ACC112 (cell line): ENCODE measurements at regions not wholly inside any gene's neighbourhood (a gene's known extent, or its start where the extent isn't known, plus 50 kb on each side); places are given as distances from the start of the nearest gene placed in this dataset.
"Not testable (repeated sequence)": the region's sequence is repeated elsewhere in the genome, so short reads cannot be mapped to it uniquely, and the experiment has no call there.

Experiments
- H2AFZ ChIP-seq: fragments of 200-600 bp; sonication (generic); one replicate; pipeline ENCODE4 v1.6.0; 2017; ENCODE audit warnings: antibody characterized with exemption, low read length; ENCODE audit not compliant: unreplicated experiment
- H3K27ac ChIP-seq: fragments of 200-600 bp; sonication (generic); 2 replicates; pipeline ENCODE4 v1.5.1; 2014; ENCODE audit warnings: low read depth, mild to moderate bottlenecking, antibody characterized with exemption, low read length, moderate library complexity
- H3K27me3 ChIP-seq: fragments of 200-600 bp; sonication (generic); 2 replicates; pipeline ENCODE4 v1.6.1; 2014; ENCODE audit warnings: mild to moderate bottlenecking, antibody characterized with exemption, low read length, moderate library complexity, mixed read lengths; ENCODE audit not compliant: insufficient read depth
- H3K36me3 ChIP-seq: fragments of 200-600 bp; sonication (generic); 2 replicates; pipeline ENCODE4 v1.6.1; 2016; ENCODE audit warnings: mild to moderate bottlenecking, antibody characterized with exemption, low read length, moderate library complexity, mixed read lengths; ENCODE audit not compliant: insufficient read depth
- H3K4me1 ChIP-seq: fragments of 200-600 bp; sonication (generic); one replicate; pipeline ENCODE4 v1.6.1; 2016; ENCODE audit warnings: low read length, mixed read lengths; ENCODE audit not compliant: insufficient read depth, unreplicated experiment, control insufficient read depth
- H3K4me3 ChIP-seq: fragments of 200-600 bp; sonication (generic); 2 replicates; pipeline ENCODE4 v1.5.1; 2014; ENCODE audit warnings: mild to moderate bottlenecking, low read depth, low read length
- H3K79me2 ChIP-seq: fragments of 200-600 bp; sonication (generic); one replicate; pipeline ENCODE4 v1.6.0; 2016; ENCODE audit warnings: low read length; ENCODE audit not compliant: control insufficient read depth, unreplicated experiment, insufficient read depth

DNA sequence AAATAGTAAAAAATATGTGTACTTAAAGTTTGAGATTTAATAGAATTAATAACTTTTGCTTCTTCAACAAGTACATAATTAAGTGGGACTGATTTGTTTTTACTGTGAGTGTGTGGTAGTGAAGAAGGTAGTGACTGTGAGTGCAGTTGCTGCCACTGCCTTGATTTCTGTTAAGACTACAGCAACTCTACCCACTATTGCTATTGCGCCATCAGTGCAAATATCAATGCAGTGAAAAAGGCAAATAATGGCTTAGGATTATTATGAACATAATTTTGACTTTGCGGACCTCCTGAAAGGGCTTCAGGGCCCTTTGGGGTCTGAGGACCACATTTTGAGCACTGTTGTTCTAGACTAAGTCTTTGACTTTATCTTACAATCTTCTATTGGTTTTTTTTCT lies 112.0 kb upstream of the PITX1 start:
- H3K4me3 ChIP-seq: no peak overlapping the region
- no peaks in the 10 kb centered on the region for H3K79me2 ChIP-seq
- H3K27ac ChIP-seq: no peak overlapping the region
- no peaks in the 10 kb centered on the region for H3K36me3 ChIP-seq
- no peak overlapping the region for H2AFZ ChIP-seq
- H3K4me1 ChIP-seq: peaks cover 2% of the 10 kb centered on the region
- 0 out of 2 replicates have a peak, but pooled peaks cover 3% of the 10 kb centered on the region for H3K27me3 ChIP-seq

DNA sequence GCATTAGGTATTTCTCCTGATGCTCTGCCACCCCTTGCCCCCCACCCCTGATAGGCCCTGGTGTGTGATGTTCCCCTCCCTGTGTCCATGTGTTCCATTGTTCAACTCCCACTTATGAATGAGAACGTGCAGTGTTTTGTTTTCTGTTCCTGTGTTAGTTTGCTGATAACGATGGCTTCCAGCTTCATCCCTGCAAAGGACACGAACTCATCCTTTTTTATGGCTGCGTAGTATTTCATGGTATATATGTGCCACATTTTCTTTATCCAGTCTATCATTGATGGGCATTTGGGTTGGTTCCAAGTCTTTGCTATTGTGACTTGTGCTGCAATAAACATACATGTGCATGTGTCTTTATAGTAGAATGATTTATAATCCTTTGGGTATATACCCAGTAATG lies 109.7 kb upstream of the PITX1 start:
- H3K36me3 ChIP-seq, H2AFZ ChIP-seq, H3K27ac ChIP-seq, H3K27me3 ChIP-seq, H3K79me2 ChIP-seq, H3K4me3 ChIP-seq: not testable (repeated sequence)
- peaks cover 19% of the 10 kb centered on the region for H3K4me1 ChIP-seq

DNA sequence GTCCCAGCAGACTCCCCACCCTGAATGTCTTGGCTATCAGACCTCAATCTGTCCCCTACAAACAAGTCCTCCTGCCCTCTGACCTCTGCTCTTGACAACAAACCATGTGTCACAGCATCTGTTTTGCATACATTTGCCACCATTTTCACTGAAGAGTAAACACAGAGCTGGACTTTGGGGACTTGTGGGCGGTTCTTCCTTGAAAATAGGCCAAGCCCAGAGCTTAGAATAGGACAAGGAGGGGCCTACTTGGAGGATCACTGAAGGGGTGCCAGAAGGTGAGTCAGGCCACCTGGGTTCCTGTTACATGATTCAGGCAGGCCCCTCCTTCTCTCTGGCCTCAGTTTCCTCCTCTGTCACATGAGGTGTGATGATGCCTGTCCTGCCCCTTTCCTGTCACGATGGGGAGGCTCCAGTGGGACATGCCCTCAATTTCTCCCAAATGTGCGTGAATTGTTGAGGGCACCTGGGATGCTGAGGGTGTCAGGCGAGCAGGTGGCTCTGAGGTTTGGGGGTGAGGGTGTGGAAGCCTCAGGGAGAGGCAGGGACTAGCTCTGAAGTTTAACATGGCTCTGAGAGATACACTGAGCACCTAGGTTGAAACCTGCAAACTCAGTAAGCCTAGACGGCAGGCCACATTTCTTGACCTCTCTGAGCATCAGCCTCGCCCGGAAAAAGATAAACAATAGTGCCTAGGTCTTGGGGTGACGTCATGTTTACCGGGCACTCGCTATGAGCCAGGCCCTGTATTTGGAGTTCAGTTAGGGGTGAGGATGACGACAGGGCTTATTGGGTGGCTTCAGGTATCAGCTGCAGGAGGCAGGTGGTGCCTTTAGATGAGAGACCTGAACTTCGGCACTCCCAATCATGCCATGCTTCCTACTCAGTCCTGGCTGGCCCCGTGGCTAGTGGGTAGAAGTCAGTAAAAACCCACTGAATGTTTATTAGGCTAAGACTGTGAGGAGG lies 107.6 kb upstream of the PITX1 start:
- peaks cover 19% of the 10 kb centered on the region for H3K4me1 ChIP-seq
- H3K4me3 ChIP-seq: no peak overlapping the region
- no peaks in the 10 kb centered on the region for H3K79me2 ChIP-seq
- H2AFZ ChIP-seq: no peak overlapping the region
- no peaks in the 10 kb centered on the region for H3K27me3 ChIP-seq
- no peak overlapping the region for H3K27ac ChIP-seq
- no peaks in the 10 kb centered on the region for H3K36me3 ChIP-seq

DNA sequence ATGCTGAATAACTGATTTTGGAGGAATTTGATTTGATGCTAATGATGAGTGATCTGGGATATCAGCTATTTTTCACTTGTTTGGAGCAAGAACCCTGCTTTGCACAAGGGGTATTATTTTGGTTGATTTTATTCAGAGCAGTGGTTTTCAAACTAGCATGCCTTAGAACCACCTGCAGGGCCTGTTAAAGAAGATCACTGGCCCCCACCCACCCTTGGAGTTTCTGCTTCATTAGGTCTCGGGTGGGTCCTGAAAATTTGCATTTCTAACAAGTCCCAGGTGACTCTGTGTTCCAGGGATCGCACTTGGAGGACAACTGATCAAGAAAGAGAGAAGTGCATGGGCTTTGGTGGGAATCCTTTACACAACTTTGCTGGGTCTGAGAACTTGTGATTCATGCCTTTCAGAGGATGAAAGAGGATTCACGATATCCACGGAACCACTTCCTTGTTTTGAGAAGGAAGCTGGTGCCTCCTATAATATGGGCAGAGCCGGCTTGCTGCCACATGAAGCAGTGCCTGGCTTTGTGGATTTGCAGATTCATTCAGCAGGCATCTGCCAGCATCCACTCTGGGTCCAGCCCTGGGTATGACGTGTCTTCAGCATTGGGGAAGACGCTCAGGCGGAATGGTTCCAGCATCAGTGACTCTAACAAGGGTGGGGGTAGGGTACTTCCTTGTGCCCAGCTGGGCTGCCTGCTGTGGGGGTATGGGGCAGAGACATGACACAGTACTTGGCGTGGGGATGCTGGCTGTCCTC lies 106.6 kb upstream of the PITX1 start:
- Histone ChIP-seq H2AFZ (no peak overlapping the region), H3K36me3 (no peaks in the 10 kb centered on the region), H3K27ac (peak overlapping the region; percentile 39), H3K4me3 (no peak overlapping the region), H3K27me3 (no peaks in the 10 kb centered on the region), H3K79me2 (no peaks in the 10 kb centered on the region), H3K4me1 (peaks cover 26% of the 10 kb centered on the region)

DNA sequence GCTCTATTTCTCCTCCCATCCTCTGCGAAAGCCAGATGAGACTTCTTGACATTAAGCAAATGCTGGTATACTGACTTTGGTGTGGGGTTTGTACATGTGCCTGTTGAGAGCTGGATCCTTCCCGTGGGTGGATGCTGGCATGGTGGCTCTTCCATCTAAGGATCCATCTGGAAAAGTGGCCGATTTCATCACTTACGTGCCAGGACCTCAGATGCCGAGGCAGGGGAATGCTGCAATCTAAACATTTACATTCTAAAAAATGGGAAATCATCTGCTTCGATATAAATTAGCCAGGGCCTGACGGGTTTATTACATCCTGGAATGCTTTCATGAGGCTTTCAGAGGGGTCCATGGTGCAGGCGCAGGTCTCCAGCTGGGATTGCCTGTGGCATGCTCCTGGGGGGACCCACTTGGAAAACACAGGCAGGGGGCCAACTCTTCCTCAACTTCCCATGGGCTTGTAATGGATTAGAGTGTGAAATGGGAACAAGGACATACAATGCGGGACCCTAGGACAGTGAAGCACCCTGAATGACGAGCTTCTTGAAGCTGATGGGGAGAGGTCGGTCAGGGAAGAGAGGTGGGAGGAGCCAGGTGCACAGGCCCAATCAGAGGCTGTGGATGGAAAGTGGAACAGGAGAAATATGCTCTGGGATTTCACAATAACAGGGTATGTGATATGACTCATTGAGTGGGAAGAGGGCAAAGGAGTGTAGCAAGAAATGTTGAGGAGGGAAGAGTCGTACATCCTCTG lies 105.5 kb upstream of the PITX1 start:
- H2AFZ ChIP-seq: no peak overlapping the region
- H3K4me1 ChIP-seq: peaks cover 30% of the 10 kb centered on the region
- H3K27ac ChIP-seq: peak overlapping the region; percentile 39
- peak overlapping the region; percentile 39; the same call in 1 of the 2 replicates for H3K4me3 ChIP-seq
- no peaks in the 10 kb centered on the region for H3K79me2 ChIP-seq
- H3K27me3 ChIP-seq: no peaks in the 10 kb centered on the region
- H3K36me3 ChIP-seq: no peaks in the 10 kb centered on the region

DNA sequence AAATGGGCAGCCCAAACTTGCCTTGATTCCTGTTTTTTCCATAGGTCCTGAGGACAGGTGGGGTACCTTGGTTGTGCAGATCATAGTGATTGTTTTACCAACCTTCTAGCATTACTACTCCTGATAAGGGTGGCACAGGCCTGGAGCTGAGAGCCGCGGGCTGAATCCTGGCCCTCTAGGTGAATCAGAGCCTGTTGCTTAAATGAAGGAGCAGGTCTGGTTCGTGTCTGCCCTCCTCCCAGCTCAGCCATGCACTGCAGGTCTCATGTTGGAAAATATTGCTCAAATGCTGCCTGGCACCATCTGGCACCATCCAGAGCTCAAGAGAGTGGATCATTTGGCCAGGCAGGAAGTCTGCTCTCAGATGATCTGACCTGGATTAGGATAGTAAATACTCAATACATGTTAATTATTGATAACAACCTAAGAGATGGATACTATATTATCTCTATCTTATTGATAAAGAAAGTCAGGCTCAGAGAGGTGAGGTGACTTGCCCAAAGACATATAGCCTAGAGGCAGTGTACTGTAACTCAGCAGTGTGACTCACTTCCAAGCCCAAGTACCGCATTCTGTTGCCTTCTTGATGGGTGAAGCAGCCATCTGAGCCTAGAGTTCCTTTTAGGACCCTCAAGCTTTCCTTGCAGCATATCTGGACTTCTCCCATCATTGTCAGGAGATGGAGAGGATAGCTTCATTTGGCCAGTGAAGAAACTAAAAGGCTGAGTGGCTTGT lies 104.3 kb upstream of the PITX1 start:
- H3K4me3 ChIP-seq: no peak overlapping the region
- H3K27me3 ChIP-seq: no peaks in the 10 kb centered on the region
- no peak overlapping the region for H2AFZ ChIP-seq
- no peaks in the 10 kb centered on the region for H3K36me3 ChIP-seq
- H3K4me1 ChIP-seq: peaks cover 30% of the 10 kb centered on the region
- no peak overlapping the region for H3K27ac ChIP-seq
- no peaks in the 10 kb centered on the region for H3K79me2 ChIP-seq

DNA sequence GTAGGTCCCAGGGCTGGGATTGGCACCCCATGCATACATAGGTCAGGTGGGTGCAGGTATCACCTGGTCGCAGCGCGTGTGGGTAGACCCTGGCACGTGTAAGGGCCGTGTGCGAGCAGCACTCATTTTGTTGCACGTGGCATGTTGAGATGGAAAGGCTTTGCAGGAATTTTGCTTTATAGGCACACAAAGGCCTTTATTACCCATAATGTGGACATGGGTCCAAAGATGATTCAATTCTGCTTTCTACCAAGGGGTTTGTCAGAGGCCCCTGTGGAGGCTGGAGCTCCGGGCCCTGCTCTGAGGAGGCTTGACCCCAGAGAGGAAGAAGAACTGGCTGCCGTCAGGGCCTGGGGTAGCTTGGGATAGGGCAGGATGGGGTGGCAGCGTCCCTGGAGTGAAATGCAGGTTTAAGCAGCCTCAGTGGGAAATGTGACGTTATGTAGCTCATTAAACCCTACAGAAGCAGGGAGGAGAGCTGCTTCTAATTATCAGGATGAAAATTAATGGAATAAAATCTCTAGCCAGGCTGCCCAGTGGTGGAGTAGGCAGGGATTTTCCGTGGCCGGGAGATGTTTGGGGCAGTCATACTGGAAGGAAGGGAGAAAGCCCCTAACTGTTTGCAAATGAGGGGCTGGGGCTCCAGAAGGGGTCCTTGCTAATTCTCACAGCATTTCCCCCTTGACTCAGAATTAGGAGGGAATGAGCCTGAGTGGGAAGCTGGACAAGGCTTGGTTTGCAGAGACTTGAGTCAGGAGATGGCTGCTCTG lies 103.3 kb upstream of the PITX1 start:
- no peak overlapping the region for H3K4me3 ChIP-seq
- H2AFZ ChIP-seq: no peak overlapping the region
- no peak overlapping the region for H3K27ac ChIP-seq
- H3K36me3 ChIP-seq: no peaks in the 10 kb centered on the region
- no peaks in the 10 kb centered on the region for H3K79me2 ChIP-seq
- peaks cover 30% of the 10 kb centered on the region for H3K4me1 ChIP-seq
- no peaks in the 10 kb centered on the region for H3K27me3 ChIP-seq

DNA sequence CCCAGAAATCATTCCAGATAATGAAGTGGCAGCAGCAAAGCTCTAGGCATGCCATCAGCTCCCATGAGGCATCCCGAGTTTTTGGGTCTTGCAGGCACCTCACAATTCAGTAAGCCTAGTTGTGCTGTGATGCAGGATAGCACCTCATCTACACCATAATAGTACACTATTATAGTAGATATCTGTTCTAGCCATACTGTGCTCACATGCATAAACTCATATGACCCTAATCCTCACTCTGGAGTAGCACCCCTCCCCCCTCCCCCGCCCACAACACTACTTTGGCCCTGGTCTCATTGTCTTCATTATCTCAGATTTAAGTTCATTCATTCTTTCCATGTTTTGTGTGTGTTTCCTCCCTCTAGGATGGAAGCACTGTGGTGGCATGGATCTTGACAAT lies 102.5 kb upstream of the PITX1 start:
- H3K27ac ChIP-seq: no peak overlapping the region
- no peak overlapping the region for H2AFZ ChIP-seq
- peaks cover 30% of the 10 kb centered on the region for H3K4me1 ChIP-seq
- H3K79me2 ChIP-seq: no peaks in the 10 kb centered on the region
- no peak overlapping the region for H3K4me3 ChIP-seq
- H3K36me3 ChIP-seq: no peaks in the 10 kb centered on the region
- no peaks in the 10 kb centered on the region for H3K27me3 ChIP-seq

DNA sequence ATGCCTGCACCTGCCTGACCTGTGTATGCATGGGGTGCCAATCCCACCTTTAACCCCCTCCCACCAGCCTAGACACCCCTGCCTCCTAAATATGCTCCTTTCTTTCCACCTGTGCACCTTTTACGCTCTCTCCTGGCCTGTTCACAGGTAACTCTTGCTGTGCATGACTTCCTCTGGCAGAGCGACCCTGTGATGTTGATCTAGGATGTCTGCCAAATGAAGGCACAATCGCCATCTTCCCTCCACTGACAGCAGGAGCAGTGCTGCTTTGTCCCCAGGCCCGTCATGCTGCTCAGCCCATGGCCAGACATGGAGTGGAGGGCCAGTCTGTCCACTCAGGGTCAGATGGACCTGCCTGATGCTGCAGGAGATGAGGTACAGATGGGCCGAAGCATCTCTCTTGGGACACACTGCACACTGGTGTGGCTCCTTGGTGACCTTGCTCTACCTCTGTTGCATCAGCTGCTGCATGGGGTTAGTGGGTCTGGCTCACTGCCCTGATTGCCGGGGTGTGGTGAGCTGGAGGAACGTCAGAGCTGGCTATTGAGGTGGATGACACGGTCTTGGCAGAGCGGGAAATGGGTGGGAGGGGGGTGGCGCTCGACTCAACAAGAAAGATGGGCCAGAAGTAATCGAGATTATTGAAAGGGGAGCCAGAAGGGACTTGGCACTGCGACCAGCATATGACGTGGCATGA lies 101.7 kb upstream of the PITX1 start:
- no peaks in the 10 kb centered on the region for H3K27me3 ChIP-seq
- no peaks in the 10 kb centered on the region for H3K79me2 ChIP-seq
- no peak overlapping the region for H3K27ac ChIP-seq
- no peak overlapping the region for H3K4me3 ChIP-seq
- H3K36me3 ChIP-seq: no peaks in the 10 kb centered on the region
- peaks cover 25% of the 10 kb centered on the region for H3K4me1 ChIP-seq
- no peak overlapping the region for H2AFZ ChIP-seq
